Esophagus (tissue), 2 donors: ENCODE measurements at regions not wholly inside any gene's neighbourhood (a gene's known extent, or its start where the extent isn't known, plus 50 kb on each side); places are given as distances from the start of the nearest gene placed in this dataset.
"Not testable (repeated sequence)": the region's sequence is repeated elsewhere in the genome, so short reads cannot be mapped to it uniquely, and the experiment has no call there.

Source experiments
- H3K27ac ChIP-seq, 2 donors: one replicate each; pipeline ENCODE4 v1.5.1; 2013; ENCODE audit warnings: low read depth in 2 of 2, mild to moderate bottlenecking in 2 of 2, inconsistent platforms in 1 of 2, low read length in 1 of 2, moderate library complexity in 1 of 2
- H3K27me3 ChIP-seq, 2 donors: one replicate each; pipeline ENCODE4 v1.6.1; 2013; ENCODE audit warnings: low read length in 2 of 2, control low read depth in 1 of 2, mild to moderate bottlenecking in 1 of 2; ENCODE audit not compliant: insufficient read depth in 2 of 2, control insufficient read depth in 1 of 2
- H3K36me3 ChIP-seq, 2 donors: one replicate each; pipeline ENCODE4 v1.6.1; 2013; ENCODE audit warnings: low read length in 1 of 2; ENCODE audit not compliant: control insufficient read depth in 2 of 2, insufficient read depth in 2 of 2
- H3K4me1 ChIP-seq, 2 donors: one replicate each; pipeline ENCODE4 v1.6.1; 2013; ENCODE audit warnings: low read length in 1 of 2; ENCODE audit not compliant: control insufficient read depth in 2 of 2, insufficient read depth in 2 of 2
- H3K4me3 ChIP-seq, 2 donors: one replicate each; pipeline ENCODE4 v1.5.1; 2013; ENCODE audit warnings: low read length in 2 of 2, mild to moderate bottlenecking in 2 of 2, low read depth in 1 of 2, moderate library complexity in 1 of 2
- H3K9me3 ChIP-seq, 2 donors: one replicate each; pipeline ENCODE4 v1.6.1; 2013; ENCODE audit warnings: mild to moderate bottlenecking in 2 of 2, low read depth in 1 of 2, low read length in 1 of 2, moderate library complexity in 1 of 2; ENCODE audit not compliant: control insufficient read depth in 2 of 2, insufficient read depth in 1 of 2
- WGBS, 2 donors: extraction: QIAGEN DNeasy Blood & Tissue Kit; methylation state at CpG; one replicate each; pipeline ENCODE4 v1.1.7; 2013; 5-methylcytosine and 5-hydroxymethylcytosine counted together
- donor health status: healthy with polysubstance abuse.
- donor health status: Bipolar disorder and iron deficiency.

DNA sequence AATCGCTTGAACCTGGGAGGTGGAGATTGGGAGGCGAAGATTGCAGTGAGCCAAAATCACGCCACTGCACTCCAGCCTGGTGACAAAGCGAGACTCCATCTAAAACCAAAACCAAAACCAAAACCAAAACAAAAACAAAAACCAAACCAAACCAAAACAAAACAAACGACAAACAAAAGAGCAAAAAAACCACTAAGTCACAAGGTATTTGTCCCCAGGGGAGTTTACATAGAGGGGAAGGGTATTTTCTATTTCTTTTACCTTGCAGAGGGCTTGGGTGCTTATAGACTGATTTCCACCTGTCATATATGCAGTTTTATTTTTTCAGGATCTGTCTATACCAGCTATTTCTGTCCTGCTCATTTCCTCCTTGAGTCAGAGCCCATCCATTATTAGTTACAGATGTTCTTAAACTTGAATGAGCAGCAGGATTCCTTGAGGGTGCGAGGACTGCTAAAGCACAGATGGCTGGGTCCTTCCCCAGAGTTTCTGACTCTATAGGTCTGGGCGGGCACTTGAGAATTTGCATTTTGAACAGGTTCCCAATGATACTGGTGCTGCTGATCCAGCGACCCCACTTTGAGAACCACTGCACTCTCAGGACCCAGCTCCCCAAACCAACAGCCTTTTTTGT lies 102.2 kb upstream of the UXS1 start:
- Histone ChIP-seq H3K4me3 (no peak overlapping the region), H3K4me1 (no peaks in the 10 kb centered on the region), H3K27me3 (no peaks in the 10 kb centered on the region), H3K27ac (no peak overlapping the region), H3K9me3 (no peaks in the 10 kb centered on the region), H3K36me3 (no peaks in the 10 kb centered on the region)
- WGBS, 2 donors, result 83 to 84% methylated on average over 8 of the region's 8 CpGs

DNA sequence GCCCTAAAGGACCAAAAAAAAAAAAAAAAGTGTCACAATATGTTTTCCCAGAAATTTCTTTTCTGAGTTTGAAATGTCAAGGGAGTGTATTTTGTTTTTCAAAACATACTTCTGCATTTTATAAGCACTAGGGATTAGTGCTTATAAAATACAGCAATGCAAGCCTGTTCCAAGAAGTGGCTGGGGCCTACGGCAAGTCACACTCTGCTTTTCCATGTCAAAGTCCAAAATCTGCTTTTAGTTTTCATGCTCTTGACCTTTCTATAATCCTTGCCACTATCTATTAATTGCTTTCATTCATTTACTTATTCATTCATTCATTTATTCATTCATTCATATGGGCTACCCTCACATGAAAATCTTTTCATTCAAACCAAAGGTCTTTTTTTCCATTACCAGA lies 100.1 kb upstream of the UXS1 start:
- 87 to 94% methylated on average over 1 of the region's 1 CpG for WGBS, 2 donors
- Histone ChIP-seq H3K4me3 (no peak overlapping the region), H3K4me1 (no peaks in the 10 kb centered on the region), H3K36me3 (no peaks in the 10 kb centered on the region), H3K27ac (no peak overlapping the region), H3K9me3 (no peaks in the 10 kb centered on the region), H3K27me3 (no peaks in the 10 kb centered on the region)

DNA sequence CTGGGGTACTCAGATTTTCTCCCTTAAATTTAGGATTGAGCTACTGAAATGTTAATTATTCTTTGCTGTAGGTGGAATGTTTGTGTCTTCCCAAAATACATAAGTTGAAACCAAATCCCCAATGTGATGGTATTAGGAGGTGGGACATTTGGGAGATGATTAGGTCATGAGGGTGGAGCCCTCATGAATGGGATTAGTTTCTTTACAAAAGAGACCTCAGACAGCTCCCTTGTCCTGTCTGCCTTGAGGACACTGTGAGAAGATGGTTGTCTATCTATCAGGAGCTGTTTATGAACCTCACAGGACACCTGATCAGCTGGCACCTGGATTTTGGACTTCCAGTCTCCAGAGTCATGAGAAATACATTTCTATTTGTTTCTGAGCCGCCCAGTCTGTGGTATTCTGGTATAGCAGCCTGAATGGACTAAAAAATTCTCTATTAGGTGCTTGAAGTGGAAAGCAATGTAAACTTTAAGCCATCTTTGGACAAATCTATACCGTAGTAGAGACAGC lies 99.2 kb upstream of the UXS1 start:
- H3K4me1 ChIP-seq, result no peaks in the 10 kb centered on the region
- H3K27ac ChIP-seq, result no peak overlapping the region
- H3K36me3 ChIP-seq, result no peaks in the 10 kb centered on the region
- WGBS, 2 donors, result 87 to 90% methylated on average over 2 of the region's 2 CpGs
- H3K27me3 ChIP-seq, result no peaks in the 10 kb centered on the region
- H3K9me3 ChIP-seq, result no peaks in the 10 kb centered on the region
- H3K4me3 ChIP-seq, result no peak overlapping the region

DNA sequence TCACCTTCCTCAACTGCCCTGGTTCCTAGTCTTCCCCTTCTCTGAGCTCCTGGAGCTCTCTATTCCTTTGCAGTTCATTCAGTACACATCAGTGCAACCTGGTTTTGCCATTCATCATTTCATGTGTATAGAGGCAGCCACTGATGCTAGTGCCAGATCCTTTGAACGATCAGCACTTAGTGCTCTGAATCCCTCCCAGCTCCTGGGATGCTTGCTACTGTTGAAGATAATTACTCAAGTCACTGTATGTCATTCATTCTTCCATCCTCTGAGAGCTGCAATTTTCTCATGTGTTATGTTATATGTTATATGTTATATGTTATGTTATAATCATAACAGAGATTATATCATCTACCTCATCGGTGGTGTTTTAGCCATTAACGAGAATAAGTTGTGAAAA lies 98.5 kb upstream of the UXS1 start:
- Histone ChIP-seq H3K4me1 (no peaks in the 10 kb centered on the region), H3K9me3 (no peaks in the 10 kb centered on the region), H3K36me3 (no peaks in the 10 kb centered on the region), H3K27me3 (no peaks in the 10 kb centered on the region), H3K27ac (no peak overlapping the region), H3K4me3 (no peak overlapping the region)
- WGBS, 2 donors, result 85 to 88% methylated on average over 3 of the region's 3 CpGs

DNA sequence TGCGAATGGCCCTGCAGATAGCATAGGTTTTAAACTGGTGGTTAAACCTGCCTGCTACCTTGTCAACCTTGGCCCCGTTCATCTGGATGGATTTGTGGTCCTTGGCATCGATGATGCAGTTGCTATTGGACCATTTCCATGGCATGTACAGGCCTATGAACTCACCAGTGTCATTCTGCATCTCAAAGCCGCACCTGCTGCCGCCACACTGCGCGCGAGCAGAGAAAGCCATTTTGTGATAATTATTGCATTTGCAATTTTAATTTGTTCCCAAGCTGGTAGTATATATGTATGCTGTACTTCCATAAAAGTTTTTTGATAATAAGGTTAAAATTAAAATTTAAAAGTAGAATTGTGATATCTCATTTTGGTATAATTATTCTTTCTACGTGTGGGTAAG lies 94.8 kb upstream of the UXS1 start:
- WGBS, 2 donors, result 91 to 93% methylated on average over 9 of the region's 9 CpGs
- H3K27me3 ChIP-seq, result no peaks in the 10 kb centered on the region
- H3K4me1 ChIP-seq, result no peaks in the 10 kb centered on the region
- H3K27ac ChIP-seq, result no peak overlapping the region
- no peaks in the 10 kb centered on the region for H3K36me3 ChIP-seq
- H3K9me3 ChIP-seq, result no peaks in the 10 kb centered on the region
- H3K4me3 ChIP-seq, result no peak overlapping the region

DNA sequence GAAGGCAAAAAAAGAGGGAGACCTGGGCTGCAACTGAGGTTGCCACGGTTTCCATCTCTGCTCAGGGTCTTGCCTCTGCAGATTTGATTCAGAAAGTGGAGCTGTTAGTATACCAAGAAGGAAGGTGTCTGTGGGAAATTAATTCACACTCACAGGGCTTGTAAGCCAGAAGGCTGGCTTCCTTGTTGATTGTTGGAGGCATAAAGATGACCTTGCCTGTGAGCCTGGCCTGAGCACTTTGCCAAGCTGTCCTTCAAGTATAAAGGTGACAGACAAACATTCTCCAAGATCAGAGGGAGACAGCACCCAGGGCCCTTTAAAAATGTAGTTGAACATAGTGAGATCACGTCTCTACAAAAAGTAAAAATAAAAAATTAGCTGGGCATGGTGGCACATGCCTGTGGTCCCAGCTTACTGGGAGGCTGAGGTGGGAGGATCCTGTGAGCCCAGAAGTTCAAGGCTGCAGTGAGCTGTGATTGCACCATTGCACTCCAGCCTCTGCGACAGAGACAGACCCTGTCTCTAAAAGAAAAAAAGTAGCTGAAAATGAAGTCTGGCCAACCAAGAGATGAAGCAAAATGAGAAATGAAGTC lies 91.2 kb upstream of the UXS1 start:
- no peak overlapping the region for H3K4me3 ChIP-seq
- no peaks in the 10 kb centered on the region for H3K9me3 ChIP-seq
- no peaks in the 10 kb centered on the region for H3K36me3 ChIP-seq
- no peaks in the 10 kb centered on the region for H3K27me3 ChIP-seq
- WGBS, 2 donors, result 62 to 77% methylated on average over 3 of the region's 3 CpGs
- no peak overlapping the region for H3K27ac ChIP-seq
- no peaks in the 10 kb centered on the region for H3K4me1 ChIP-seq

DNA sequence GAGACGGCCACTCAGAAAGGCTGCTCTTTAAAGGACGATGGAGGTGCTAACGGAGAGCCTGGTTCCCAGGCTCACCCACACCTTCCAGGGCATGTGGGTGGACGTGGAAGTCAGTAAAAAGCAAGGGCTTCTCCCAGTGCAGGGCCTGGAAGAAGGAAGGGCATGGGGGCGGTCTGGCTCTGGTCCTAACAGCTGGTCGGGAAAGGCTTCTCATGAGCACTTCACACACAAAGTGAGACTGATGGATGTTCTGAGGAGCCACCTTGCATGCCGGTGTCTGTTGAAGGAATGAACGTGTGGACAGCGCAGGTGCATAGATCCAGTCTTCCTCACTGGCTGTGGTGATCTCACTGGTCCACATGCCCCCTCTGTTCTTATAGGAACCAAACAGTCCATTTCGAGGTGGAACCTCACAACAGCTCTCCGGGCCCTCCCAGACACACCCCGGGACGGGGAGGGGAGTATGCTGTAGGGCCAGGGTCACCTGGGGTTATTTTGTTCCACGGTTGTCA lies 90.6 kb upstream of the UXS1 start:
- no peaks in the 10 kb centered on the region for H3K9me3 ChIP-seq
- H3K27ac ChIP-seq, result no peak overlapping the region
- H3K4me1 ChIP-seq, result no peaks in the 10 kb centered on the region
- no peaks in the 10 kb centered on the region for H3K36me3 ChIP-seq
- H3K4me3 ChIP-seq, result no peak overlapping the region
- H3K27me3 ChIP-seq, result no peaks in the 10 kb centered on the region
- 80 to 83% methylated on average over 14 of the region's 14 CpGs for WGBS, 2 donors

DNA sequence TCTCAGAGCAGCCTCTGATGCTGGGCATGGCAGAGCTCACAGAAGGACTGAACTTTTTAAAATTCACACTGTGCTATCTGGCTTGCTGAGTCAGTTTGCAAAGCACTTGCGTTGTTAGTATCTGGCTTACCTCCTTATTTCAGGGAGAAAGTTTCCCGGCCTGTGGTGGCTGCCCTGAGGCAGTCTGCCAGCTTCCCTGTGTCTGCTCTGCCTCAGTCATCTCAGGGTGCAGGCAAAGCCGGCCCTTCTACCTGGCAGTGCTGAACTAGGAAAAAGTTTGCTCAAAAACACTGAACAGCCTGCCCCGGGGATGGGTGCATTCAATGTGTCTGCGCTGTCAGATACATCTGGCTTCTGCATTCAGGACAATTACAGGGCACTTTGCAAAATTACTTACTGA lies 90.2 kb upstream of the UXS1 start:
- H3K36me3 ChIP-seq, result no peaks in the 10 kb centered on the region
- H3K4me3 ChIP-seq, result no peak overlapping the region
- no peaks in the 10 kb centered on the region for H3K4me1 ChIP-seq
- no peak overlapping the region for H3K27ac ChIP-seq
- H3K9me3 ChIP-seq, result no peaks in the 10 kb centered on the region
- no peaks in the 10 kb centered on the region for H3K27me3 ChIP-seq
- 65 to 66% methylated on average over 5 of the region's 5 CpGs for WGBS, 2 donors

DNA sequence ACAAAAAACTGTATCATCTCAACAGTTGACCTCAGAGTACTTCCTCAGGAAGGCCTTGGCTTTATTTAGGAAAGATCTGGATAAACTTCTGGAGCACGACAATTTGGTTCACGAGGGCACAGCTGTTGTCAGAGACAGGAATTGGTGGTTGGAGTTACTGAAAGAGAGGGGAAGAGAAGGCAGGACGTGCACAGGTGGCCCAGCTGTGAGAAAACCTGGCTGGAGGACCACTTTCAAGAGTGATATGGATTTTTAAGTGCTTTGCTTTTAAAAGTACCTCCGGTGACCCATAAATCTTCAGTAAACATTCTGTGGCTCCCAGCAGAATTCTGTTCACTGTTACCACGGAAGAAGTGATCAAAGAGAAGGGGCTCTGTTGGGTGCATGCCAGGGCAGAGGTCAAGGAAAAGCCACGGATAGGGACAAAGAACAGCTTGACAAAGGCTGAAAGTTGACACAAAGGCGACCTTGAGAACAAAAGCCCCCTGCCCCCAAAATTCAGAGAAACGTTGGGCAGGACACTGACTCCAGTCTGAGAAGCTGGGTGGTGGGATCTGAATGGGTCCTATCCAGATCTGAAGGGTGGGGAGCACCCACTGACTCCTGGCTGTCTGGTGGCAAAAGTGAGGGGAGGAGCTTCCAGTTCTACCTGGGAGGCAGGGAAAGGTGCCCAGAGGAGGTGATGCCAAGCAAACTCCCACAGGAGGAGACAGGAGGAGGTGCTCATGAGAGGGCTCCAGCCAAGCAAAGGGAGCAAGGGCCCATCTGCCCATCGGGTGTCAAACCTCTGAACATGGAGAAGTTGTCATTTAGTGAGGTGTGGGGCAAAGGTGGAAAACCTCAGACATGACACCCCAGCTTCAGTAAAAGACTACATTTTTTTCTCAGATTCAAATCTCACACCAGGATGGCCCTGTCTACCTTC lies 89.4 kb upstream of the UXS1 start:
- not testable (repeated sequence) for H3K4me3 ChIP-seq, H3K36me3 ChIP-seq, H3K27ac ChIP-seq, H3K27me3 ChIP-seq, H3K4me1 ChIP-seq, H3K9me3 ChIP-seq
- 47 to 53% methylated on average over 9 of the region's 9 CpGs for WGBS, 2 donors
